Cortex of kidney (tissue), 1 donor: ENCODE measurements at regions not wholly inside any gene's neighbourhood (a gene's known extent, or its start where the extent isn't known, plus 50 kb on each side); places are given as distances from the start of the nearest gene placed in this dataset.

Experiments used
- DNase-seq: peaks from one replicate; lab custom pipeline; 2025; lab: John Stamatoyannopoulos, UW

DNA sequence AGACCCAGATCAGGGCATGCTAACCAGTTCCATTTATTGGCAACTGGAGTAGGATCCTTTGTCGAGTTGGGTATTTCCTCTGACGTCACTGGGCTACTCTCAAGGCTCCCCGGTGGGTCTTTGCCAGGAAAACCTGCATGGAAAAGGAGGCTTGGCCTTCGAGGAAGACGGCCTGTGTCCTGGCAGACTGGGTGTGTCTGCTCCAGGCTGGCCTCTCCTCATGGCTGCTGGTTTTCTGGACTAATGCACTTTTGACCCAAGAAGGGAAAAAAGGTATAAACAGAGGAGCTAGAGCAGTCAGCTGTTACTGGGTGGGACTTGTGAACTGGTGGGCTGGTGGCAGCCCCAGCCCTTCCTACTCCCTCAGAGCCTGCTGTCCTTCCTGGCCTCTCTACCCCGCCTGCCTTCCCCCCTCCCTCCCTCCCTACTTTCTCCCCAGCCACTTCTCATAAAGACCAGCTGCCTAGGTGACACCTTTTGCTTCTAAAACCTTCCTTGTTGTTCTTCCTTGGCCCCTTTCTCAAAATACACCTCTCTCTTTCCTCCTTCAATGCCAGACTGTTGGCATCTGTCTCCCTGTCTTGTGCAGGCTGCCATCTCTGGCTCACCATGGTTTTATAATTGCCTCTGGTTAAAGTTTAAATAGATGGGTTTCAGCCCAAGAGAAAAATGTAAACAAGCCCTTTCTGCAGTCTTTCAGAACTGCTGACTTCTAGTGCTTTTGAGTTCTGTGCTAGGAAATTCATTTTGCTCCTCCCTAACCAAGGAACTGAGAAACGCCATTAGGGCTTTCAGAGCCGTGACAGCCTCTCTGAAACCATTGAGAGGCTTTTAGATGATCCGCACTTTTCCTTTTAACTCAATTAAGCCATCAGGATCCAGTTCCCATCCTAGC is 101.8 kb upstream of the MKLN1 start:
- DNase-seq: no peak

DNA sequence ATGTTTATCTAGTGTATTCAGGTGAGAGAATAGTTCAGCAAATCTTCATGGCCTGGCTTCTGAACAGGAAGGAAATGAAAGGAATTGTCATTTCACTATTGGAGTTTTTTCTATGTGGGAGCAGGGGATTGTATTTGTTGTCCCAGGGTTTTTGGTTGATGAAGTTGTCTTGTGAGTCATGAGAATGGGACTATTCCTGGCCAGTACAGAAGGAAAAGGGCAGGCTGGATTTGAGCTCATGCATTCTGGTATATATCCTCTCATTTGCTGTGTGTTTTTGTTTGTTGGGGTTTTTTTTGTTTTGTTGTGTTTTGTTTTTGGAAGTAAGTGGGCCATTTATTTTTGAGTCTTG is 101.2 kb upstream of the MKLN1 start:
- DNase-seq: no peak

DNA sequence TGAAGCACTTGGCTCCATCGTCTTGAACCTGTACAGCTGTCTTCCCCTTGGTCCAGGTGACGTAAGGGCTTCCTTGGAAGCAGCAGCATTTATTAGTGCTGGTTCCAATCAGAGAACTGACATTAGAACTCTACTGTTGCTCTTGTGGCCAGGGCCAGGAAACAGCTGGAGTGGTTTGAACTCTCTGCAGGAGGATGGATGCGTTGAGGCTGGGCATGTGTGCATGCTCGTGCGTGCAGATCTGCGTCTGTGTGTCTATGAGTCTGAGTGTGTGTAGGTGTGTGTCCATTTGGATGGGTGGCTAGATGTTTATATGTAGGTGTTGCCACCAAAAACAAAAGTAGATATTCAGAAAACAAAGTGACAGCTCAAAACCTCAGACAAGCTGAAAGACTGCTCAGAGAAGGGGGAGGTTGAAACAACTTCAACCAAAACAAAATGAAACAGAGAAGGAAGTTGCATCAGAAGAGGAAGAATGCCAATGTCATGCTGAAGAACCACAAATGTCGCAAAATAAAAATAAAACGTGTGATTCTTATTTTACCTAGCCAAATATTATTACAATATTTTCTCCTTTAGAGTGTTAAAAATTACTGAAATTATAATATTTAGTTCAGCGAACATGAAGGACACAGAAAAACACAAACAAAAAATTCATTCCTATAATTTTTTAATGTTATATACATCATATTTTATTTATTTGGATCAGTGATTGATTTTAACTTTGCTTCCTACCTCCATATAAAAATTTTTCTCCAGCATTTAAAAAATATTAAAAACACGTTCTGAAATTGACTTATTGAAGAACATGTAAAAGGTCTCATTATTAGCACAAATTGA is 96.1 kb upstream of the MKLN1 start:
- DNase-seq: no peak

DNA sequence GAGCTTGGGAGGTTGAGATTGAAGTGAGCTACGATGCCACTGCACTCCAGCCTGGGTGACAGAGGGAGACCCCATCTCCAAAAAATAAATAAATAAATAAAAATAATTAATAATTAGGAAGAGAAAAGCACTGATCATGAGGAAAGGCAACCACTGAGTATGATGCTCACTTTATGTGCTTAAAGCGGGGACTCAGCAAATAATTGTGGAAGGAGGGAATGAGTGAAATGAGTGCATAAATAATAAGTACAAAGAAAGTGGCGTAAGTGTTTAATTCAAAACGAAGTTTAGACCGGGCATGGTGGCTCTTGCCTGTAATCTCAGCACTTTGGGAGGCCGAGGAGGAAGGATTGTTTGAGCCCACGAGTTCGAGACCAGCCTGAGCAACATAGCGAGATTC is 94.9 kb upstream of the MKLN1 start:
- no peak for DNase-seq

GRCh38 chr7:131233193-131233592 is 94.5 kb upstream of the MKLN1 start:
- DNase-seq: no peak

- DNase-seq: no peak
Measured at GRCh38 chr7:131234719-131235488, 92.8 kb upstream of the MKLN1 start.

DNA sequence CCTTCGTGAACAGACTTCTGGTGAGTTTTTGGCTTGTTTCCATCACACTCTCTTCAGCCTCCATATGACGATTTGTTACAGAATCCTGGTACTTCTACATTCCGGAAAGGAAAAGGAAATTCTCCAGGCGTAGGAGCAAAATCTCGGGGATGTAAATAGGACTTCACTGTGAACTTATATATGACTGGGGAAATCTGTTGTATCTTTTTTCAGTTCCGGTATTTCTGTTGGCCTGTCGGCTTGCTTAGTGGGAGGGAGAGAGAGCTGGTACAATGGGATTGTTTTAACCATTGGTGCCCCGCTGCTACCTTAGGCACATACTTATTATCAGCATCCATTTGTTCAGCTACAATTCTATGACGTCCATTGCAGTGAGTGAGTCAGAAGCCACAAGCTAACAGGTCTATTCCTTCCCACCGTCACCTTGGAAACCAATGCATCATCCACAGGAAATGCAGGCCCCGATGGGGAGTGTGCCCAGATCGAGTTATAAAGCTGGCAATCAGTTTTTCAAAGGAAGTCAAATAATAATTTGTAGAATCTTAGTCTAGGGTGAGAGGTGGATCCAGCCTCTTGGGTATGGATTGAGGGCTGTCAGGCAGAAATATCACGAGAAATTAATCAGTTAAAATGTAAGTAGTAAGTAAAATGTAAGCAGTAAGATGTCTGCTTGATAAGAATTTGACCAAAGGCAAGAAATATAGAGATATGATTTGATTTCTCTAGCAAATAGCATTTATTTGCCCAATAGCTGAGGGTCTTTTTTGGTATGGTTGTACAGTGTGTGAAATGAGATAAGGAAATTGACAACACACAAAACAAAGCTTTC is 92.0 kb upstream of the MKLN1 start:
- DNase-seq: no peak

- no peak for DNase-seq
Measured at GRCh38 chr7:131236318-131236672, 91.4 kb upstream of the MKLN1 start.

DNA sequence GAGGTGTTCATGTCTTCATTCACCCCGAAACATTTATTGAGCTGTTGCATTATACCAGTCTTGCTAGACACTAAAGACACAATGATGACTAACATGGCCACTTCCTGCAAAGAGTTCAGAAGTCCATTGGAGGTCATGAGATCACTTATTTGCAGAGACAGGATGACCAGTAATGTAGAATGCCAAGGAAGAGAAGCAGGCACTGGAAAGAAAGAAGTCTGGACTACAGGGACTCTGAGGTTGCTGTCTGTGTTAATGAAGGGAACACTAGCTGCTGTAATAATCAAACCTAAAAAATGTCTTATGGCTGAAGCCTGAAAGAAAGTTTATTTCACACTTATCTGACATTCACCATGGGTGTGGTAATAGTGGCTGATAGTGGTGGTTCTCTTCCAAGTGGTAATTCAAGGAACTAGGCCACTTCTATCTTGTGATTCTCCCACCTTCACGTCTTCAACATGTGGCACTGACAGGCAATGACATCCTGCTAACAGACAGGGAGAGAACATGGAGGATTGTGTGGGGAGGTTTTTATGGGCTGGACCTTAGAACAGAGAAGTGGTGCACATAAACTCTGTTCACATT is 89.2 kb upstream of the MKLN1 start:
- no peak for DNase-seq

DNA sequence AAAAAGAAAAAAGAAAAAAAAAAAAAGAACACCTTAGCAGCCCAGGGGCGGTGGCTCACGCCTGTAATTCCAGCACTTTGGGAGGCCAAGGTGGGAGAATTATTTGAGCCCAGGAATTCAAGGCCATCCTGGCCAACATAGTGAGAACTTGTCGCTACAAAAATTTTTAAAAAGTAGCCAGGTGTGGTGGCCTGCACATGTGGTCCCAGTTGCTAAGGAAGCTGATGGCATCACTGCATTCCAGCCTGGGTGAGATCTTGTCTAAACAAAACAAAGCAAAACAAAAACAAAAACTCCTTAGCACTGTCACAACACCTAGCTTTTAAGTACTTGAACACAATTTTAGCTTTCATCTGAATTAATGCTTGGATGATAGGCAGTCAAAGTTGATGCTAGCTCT is 86.3 kb upstream of the MKLN1 start:
- no peak for DNase-seq

DNA sequence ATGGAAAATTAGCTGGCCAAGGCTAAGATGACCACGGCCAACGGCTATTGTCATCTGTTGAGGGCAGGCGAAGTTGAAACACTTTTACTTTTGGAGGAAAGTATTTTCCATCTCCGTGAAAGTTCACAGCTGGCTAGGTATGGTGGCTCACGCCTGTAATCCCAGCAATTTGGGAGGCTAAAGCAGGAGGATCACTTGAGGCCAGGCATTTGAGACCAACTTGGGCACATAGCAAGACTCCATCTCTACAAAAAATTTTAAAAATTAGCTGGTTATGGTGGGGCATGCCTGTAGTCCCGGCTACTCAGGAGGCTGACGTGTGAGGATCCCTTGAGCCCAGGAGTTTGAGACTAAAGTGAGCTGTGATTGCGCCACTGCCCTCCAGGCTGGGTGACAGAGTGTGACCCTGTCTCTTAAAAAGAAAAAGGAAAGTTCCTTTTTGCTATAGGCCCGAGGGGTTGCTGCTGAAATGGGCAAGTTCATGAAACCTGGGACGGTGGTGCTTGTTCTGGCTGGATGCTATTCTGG is 85.5 kb upstream of the MKLN1 start:
- no peak for DNase-seq

- DNase-seq: no peak
Measured at GRCh38 chr7:131244259-131244852, 83.3 kb upstream of the MKLN1 start.

- no peak for DNase-seq
Measured at GRCh38 chr7:131249003-131249402, 78.7 kb upstream of the MKLN1 start.

GRCh38 chr7:131249483-131249882 is 78.2 kb upstream of the MKLN1 start:
- DNase-seq: no peak

DNA sequence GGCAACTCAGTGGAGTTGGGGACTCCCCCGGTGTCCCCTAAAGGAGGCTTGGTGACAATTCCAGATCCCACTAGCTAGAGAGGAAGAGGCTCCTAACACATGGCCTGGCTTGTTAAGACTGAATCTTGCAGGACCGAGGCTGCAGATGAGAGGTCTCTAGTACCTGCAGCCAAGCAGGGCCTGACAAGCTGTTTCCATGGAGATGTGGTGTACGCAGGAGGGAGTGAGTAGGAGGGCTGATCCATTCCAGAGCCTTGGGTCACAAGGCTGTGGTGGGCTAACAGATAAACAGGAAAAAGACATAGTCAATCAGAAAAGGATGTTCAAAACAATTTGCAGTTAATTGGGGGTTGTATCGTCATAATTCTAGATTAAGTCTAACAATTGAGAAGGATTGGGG is 77.3 kb upstream of the MKLN1 start:
- no peak for DNase-seq

GRCh38 chr7:131251371-131251770 is 76.3 kb upstream of the MKLN1 start:
- no peak for DNase-seq

DNA sequence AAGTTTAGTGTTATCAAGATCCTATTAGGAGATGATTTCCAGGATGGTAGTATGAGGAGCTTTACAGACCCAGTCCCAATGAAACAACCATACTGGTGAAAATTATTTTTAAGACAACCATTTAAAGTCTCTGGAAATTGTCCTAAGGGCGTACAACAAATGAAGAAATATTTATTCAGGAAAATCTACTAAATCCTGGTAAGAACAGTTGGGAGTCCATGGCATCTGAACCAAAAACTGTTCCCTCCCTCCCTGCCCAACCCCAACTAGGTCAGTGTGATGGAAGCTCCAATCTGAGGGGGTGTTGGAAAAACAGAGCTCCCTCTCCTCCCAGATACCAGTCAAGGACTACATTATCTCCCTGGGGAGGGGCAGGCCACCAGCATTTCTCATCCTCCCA is 74.7 kb upstream of the MKLN1 start:
- no peak for DNase-seq

- DNase-seq: no peak
Measured at GRCh38 chr7:131254211-131254610, 73.5 kb upstream of the MKLN1 start.

DNA sequence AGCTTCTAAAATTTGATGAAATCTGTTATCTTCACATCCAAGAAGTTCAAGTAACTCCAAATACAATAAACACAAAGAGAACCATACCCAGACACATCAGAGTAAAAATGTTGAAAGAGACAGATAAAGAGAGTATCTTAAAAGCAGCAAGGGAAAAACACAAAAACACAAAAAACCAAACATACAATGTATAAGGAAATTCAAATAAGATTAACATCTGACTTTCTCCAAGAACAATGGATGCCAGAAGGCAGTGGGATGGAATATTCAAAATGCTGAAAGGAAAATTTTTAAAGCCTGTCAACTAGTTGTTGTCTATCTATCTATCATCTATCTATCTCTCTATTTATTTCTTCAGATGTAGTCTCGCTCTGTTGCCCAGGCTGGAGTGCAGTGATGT is 72.4 kb upstream of the MKLN1 start:
- no peak for DNase-seq

- no peak for DNase-seq
Measured at GRCh38 chr7:131261476-131261994, 66.1 kb upstream of the MKLN1 start.
